B cell (primary cell): ENCODE measurements at regions not wholly inside any gene's neighbourhood (a gene's known extent, or its start where the extent isn't known, plus 50 kb on each side); places are given as distances from the start of the nearest gene placed in this dataset.

ENCODE experiments used
- EZH2 ChIP-seq: IDR thresholded peaks from 2 replicates; pipeline ENCODE4 v1.6.1; 2012; ENCODE audit warnings: borderline replicate concordance, low read depth, mild to moderate bottlenecking, moderate library complexity, low read length; ENCODE audit not compliant: insufficient read depth, poor library complexity, severe bottlenecking
- TF ChIP-seq, protein P1 (sequence below): fragments of 200-600 bp; IDR thresholded peaks from one replicate; pipeline ENCODE4 v1.8.0; 2022; ENCODE audit warnings: antibody characterized with exemption, mild to moderate bottlenecking

DNA sequence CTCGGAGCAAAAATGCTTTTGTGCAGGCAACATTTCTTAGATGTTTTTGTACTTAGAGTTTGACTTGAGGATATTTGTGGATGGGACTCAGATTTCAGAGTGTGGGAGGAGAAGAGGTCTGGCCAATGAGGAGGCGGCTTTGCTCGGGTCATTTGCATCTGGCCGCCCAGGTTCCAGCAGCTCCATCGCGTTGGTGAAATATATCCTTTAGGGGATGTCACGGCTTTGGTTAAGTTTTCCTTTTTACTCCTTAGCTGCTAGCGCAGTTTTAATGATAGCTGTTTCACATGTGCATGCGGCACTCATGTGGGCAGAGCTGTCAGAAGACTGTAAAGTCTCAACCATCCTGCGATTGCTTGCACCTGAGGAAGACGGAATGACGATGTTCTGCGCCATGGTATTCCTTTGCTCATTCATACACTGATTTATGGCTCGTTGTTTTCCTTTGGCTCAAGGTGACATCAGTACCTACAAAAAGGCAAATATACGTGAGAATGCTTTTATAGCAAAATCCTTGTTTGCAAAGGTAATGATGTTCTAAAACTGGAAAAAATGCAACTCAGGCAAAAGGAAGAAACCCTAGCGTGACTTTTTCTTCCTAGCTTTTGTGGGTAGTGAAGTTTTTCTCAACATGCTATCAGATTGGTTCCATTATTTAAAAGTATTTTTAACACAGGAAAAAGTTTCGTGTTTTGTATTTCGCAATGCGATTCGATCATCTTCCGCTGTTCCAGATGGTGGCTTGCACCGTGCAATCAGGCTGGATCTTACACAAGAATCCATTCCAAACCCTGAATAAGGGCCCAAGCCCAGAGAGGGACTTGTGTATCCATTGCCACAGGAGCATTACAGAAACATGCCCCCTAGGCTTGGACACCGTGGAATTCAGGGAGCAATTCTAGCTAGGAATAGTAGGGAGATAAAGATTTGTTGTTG lies 70.5 kb upstream of the ZNF516 start:
- TF ChIP-seq, protein P1, sequence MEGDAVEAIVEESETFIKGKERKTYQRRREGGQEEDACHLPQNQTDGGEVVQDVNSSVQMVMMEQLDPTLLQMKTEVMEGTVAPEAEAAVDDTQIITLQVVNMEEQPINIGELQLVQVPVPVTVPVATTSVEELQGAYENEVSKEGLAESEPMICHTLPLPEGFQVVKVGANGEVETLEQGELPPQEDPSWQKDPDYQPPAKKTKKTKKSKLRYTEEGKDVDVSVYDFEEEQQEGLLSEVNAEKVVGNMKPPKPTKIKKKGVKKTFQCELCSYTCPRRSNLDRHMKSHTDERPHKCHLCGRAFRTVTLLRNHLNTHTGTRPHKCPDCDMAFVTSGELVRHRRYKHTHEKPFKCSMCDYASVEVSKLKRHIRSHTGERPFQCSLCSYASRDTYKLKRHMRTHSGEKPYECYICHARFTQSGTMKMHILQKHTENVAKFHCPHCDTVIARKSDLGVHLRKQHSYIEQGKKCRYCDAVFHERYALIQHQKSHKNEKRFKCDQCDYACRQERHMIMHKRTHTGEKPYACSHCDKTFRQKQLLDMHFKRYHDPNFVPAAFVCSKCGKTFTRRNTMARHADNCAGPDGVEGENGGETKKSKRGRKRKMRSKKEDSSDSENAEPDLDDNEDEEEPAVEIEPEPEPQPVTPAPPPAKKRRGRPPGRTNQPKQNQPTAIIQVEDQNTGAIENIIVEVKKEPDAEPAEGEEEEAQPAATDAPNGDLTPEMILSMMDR = no peak
- no peak for TF ChIP-seq EZH2
